Adipocyte (in vitro differentiated cells): ENCODE measurements at regions not wholly inside any gene's neighbourhood (a gene's known extent, or its start where the extent isn't known, plus 50 kb on each side); places are given as distances from the start of the nearest gene placed in this dataset.
"Not testable (repeated sequence)": the region's sequence is repeated elsewhere in the genome, so short reads cannot be mapped to it uniquely, and the experiment has no call there.

Experiments used
- DNase-seq: peaks from one replicate; pipeline ENCODE4 v3.0.0-alpha.2; 2015; ENCODE audit warnings: low read depth
- H3K27me3 ChIP-seq: replicated peaks from 2 replicates; pipeline ENCODE4 v1.7.0; 2013; ENCODE audit warnings: mild to moderate bottlenecking, low read length, moderate library complexity; ENCODE audit not compliant: control insufficient read depth, insufficient read depth
- H3K36me3 ChIP-seq: 2 replicates; pipeline ENCODE4 v1.7.0; 2013; ENCODE audit warnings: low read length, mild to moderate bottlenecking, moderate library complexity; ENCODE audit not compliant: control insufficient read depth, insufficient read depth, severe bottlenecking
- H3K4me1 ChIP-seq: 2 replicates; pipeline ENCODE4 v1.7.0; 2013; ENCODE audit warnings: mild to moderate bottlenecking, low read length, moderate library complexity; ENCODE audit not compliant: control insufficient read depth, insufficient read depth
- H3K4me3 ChIP-seq: 2 replicates; pipeline ENCODE4 v1.7.0; 2013; ENCODE audit warnings: mild to moderate bottlenecking, low read length, moderate library complexity
- H3K9ac ChIP-seq: 2 replicates; pipeline ENCODE4 v1.7.0; 2013; ENCODE audit warnings: mild to moderate bottlenecking, low read length, moderate library complexity
- H3K9me3 ChIP-seq: 2 replicates; pipeline ENCODE4 v1.7.0; 2013; ENCODE audit warnings: mild to moderate bottlenecking, low read length, moderate library complexity; ENCODE audit not compliant: control insufficient read depth

DNA sequence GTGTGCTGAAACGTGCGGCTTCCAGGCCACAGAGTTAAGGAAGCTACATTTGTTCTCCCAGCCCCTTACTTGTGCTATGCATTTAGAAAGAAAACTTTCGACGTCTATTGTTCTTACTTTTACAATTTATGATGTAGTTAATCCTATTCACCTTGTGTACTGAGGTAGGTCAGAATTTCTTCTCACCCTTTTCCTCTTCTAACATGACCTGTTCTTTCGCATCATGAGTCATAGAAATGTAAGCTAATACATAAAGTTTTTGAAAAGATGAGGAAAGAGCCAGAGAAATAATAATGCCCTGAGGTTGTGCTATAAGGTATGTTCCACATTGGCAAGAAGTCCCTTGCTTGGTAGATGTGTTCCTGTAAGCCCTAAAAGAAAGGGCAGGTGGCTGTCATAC, 298.3 kb downstream of the TRIML1 start:
- H3K9ac ChIP-seq, result no peak overlapping the region
- peaks cover 21% of the 10 kb centered on the region for H3K4me1 ChIP-seq
- no peaks in the 10 kb centered on the region for H3K27me3 ChIP-seq
- no peak overlapping the region for H3K4me3 ChIP-seq
- no peaks in the 10 kb centered on the region for H3K9me3 ChIP-seq
- DNase-seq, result no peak
- H3K36me3 ChIP-seq, result peaks cover 11% of the 10 kb centered on the region

DNA sequence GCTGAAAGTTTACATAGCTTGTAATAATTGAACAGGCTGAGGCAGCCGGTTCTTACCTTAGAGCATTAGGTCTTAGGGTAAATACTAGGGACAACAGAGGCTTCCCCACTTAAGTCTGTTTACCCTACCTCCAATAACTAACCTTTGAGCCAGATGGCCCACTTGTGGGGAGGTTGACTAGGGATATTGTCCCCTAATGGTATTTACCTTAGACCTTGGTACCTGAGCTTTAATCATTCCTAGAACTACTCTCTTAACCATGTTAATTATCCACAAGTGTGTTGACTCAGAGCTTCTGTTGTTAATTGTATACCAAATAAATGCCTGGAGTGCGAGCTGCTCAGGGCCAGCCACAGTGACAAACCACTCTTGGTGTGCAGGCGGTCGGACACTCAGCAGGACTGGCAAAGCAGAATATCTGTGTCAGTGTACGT, 299.2 kb downstream of the TRIML1 start:
- Histone ChIP-seq H3K4me1 (peaks cover 21% of the 10 kb centered on the region), H3K36me3 (peaks cover 11% of the 10 kb centered on the region)
- not testable (repeated sequence) for DNase-seq, H3K27me3 ChIP-seq, H3K9me3 ChIP-seq, H3K4me3 ChIP-seq, H3K9ac ChIP-seq

DNA sequence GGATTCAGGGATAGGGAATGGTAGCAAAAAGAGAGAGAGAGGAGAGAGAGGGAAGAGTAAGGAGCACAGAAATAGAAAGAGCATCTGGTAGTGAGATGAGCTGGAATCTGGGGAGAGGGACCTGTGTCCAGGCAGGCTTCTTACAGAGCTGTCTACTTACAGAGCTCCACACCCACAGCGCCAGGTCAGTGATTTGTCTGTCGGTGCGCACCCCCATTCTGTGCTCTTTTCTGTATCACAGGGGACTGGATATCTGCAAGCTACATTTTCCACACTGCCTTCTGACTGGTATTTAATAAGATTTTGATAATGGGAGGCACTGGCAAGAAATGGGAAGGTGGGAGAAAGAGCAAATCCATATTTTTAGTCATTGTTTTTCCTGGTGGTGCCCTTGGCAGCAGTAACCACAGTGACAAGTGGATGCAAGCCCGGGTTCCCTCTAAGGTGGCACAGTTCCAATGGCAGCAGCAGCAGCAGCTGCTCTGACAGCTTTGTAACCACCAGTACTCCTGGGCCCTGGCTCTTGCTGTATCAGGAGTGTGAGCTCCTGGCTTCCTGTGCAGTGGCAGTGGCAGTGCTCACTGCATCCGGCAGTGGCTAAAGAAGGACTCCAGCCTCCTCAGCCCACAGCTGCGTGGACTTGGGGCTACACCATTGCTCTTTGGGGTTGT, 300.5 kb downstream of the TRIML1 start:
- peaks cover 20% of the 10 kb centered on the region for H3K4me1 ChIP-seq
- H3K9me3 ChIP-seq, result no peaks in the 10 kb centered on the region
- H3K9ac ChIP-seq, result no peak overlapping the region
- peaks cover 11% of the 10 kb centered on the region for H3K36me3 ChIP-seq
- no peak overlapping the region for H3K4me3 ChIP-seq
- peak; percentile 22 for DNase-seq
- H3K27me3 ChIP-seq, result no peaks in the 10 kb centered on the region

DNA sequence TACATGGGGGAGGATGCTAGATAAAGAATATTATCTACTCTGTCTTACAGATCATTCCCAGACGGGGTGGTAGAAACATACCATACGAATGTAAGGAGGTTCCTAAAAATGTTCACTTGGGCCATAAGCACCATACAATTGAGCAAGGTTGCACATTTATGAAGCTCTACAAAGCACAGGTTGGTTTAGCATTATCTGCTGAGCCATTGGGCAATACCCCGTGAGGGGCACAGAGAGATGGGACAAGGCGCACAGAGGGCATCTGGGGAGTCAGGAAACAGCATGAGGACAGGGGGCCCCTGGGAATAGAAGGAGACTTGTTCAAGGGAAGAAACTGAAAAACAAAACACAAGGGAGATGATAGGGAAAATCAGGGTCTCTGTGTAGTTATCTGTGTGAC, 305.3 kb downstream of the TRIML1 start:
- peak; percentile 33 for DNase-seq
- Histone ChIP-seq H3K4me3 (peak overlapping the region; percentile 6), H3K9ac (peak overlapping the region; percentile 64), H3K4me1 (peaks cover 19% of the 10 kb centered on the region), H3K36me3 (no peaks in the 10 kb centered on the region), H3K27me3 (no peaks in the 10 kb centered on the region), H3K9me3 (no peaks in the 10 kb centered on the region)

DNA sequence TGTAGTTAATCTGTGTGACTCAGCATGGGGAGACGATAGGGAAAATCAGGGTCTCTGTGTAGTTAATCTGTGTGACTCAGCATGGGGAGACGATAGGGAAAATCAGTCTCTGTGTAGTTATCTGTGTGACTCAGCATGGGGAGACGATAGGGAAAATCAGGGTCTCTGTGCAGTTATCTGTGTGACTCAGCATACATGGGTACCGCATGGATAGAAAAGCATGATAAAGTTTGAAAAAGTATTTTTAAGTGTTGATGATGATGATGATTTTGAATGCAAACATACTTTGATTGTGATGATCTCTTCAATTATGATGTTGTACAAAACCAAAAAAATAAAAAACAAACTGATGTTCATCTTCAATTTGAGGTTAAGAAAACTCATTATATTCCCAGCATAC, 309.8 kb downstream of the TRIML1 start:
- H3K27me3 ChIP-seq, H3K4me3 ChIP-seq, H3K36me3 ChIP-seq, H3K9me3 ChIP-seq, H3K9ac ChIP-seq: not testable (repeated sequence)
- DNase-seq, result peak; percentile 20
- peaks cover 30% of the 10 kb centered on the region for H3K4me1 ChIP-seq

DNA sequence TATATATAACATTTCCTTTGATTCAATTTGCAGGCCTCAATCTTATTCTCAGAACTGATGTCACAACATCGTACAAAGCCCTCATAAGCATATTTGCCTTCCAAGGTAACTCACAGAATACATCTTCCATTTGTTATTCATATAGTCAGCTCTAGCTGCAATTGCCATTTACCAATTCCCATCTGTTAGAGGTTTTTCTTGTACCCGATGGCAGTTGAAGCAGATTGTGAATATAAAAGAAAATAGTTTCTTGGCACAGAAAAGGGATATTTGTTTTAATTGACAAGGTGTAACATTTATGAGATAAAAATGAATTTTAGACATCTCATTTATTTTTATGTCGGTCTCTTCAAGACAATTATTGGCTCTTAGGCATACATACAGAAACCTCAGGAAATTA, 311.3 kb downstream of the TRIML1 start:
- no peak for DNase-seq
- Histone ChIP-seq H3K4me3 (no peak overlapping the region), H3K27me3 (no peaks in the 10 kb centered on the region), H3K4me1 (peaks cover 23% of the 10 kb centered on the region), H3K36me3 (no peaks in the 10 kb centered on the region), H3K9ac (no peak overlapping the region), H3K9me3 (no peaks in the 10 kb centered on the region)

DNA sequence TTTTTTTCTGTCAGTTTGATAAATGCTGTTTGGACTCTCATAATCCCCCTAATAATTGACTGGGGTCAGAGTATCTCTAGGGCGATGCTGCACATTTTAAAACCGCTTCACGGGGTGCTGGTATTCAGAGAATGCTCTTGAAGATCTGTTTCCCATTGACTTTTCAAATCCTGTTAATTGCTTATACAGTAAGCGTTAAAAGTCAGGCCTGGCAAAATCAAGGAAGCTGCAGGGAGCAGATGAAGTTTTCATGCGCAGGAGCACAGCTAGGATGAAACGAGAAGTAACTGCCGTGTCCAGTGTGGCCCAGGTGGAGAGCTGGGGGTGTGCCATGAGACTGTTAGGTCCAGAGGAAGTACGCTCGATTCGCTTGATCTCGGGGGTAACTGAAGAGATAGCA, 312.9 kb downstream of the TRIML1 start:
- H3K4me1 ChIP-seq, result peaks cover 23% of the 10 kb centered on the region
- no peak for DNase-seq
- H3K36me3 ChIP-seq, result peaks cover 1% of the 10 kb centered on the region
- H3K9ac ChIP-seq, result no peak overlapping the region
- no peaks in the 10 kb centered on the region for H3K9me3 ChIP-seq
- peak overlapping the region; percentile 14 for H3K4me3 ChIP-seq
- H3K27me3 ChIP-seq, result no peaks in the 10 kb centered on the region

DNA sequence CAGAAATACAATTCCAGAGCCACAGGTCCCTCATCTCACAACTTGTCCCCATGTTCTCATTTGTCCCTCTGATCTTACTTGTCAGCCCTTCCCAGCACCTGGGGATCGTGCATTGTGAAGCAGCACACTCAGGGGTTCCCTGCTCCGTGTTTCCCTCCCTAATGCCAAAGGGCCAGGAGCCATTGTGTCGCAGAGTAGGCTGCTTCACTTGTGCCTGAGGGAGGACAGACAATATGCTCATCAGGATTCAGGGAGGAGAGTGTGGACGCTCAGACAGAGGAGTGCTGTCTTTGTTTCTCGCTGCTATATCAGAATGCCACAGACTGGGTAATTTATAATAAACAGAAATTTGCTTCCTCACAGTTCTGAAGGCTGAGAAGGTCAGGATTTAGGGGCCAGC, 315.3 kb downstream of the TRIML1 start:
- peak overlapping the region; percentile 83 for H3K4me3 ChIP-seq
- H3K27me3 ChIP-seq, result no peaks in the 10 kb centered on the region
- H3K36me3 ChIP-seq, result peaks cover 5% of the 10 kb centered on the region
- H3K4me1 ChIP-seq, result peaks cover 19% of the 10 kb centered on the region
- no peak for DNase-seq
- H3K9me3 ChIP-seq, result no peaks in the 10 kb centered on the region
- no peak overlapping the region for H3K9ac ChIP-seq

DNA sequence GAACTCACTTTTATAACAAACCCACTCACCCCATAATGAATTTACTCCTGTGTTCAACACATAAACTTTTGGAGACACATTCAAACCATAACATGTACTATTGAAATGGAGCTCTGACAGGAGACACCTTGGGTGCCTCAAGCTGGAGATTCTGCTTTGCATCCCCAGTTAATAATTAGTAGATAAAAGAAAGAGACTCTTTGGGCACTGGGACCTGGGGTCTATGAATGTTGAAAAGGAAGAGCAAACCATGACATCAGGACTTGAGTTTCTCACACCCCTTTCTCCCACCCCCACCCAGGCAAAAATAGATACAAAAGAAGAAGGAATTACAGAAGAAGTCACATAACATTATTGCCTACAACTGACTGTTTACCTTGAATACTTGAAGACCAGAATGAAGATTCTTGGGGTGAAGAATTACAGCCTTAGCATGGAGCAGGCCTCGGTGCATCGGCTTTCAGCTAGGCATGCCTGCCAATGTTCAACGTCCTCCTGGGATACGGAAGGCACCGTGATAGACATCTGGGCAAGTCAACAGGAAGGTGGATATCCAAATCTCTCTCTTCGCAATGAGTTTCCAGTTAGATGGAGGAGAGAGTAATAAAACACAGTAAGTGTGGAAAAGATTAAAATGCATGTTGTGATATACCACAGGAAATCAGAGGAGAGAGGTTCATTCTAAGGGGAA, 316.0 kb downstream of the TRIML1 start:
- Histone ChIP-seq H3K4me3 (peak overlapping the region; percentile 83), H3K9ac (peak overlapping the region; percentile 30), H3K36me3 (peaks cover 5% of the 10 kb centered on the region), H3K4me1 (peaks cover 12% of the 10 kb centered on the region), H3K27me3 (no peaks in the 10 kb centered on the region), H3K9me3 (no peaks in the 10 kb centered on the region)
- DNase-seq, result no peak

DNA sequence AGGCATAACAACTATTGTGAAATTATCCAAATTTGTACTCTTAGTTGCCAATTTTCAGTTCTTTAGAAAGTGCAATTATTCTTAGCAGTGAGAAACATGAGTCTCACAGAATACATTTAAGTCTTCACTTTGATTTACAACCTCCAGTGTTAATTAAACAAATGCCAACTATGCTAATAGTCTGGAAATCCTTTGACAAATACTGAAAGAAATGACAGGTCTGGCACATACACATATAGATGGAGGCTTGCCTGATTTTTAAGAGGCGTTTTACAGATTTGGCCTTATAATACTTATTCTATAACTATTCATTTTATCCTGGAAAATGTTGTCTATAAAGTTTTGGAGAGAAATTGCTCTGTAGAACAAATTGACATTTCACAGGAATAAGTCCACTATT, 320.1 kb downstream of the TRIML1 start:
- Histone ChIP-seq H3K4me3 (no peak overlapping the region), H3K9me3 (peaks cover 6% of the 10 kb centered on the region), H3K9ac (no peak overlapping the region), H3K27me3 (no peaks in the 10 kb centered on the region), H3K4me1 (no peaks in the 10 kb centered on the region), H3K36me3 (peaks cover 26% of the 10 kb centered on the region)
- DNase-seq, result no peak

DNA sequence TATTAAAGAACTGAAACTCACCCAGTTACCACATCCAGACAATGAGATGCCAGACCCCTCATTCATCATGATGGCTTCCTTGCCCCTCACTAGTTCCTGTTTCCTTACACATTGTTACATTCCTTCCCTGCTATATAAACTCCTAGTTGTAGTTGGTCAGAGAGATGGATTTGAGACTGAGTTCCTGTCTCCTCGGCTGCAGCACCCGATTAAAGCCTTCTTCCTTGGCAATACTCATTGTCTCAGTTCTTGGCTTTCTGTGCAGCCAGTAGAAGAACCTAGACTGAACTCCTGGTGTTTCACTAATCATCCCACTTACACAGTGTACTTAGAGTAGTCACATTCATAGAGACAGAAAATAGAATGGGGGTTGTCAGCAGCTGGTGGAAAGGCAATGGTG, 324.7 kb downstream of the TRIML1 start:
- Histone ChIP-seq H3K9me3 (peaks cover 6% of the 10 kb centered on the region), H3K4me1 (no peaks in the 10 kb centered on the region), H3K4me3 (no peak overlapping the region), H3K36me3 (peaks cover 23% of the 10 kb centered on the region), H3K27me3 (no peaks in the 10 kb centered on the region), H3K9ac (no peak overlapping the region)
- DNase-seq, result no peak
